KG1 (cell line): ENCODE measurements at regions not wholly inside any gene's neighbourhood (a gene's known extent, or its start where the extent isn't known, plus 50 kb on each side); places are given as distances from the start of the nearest gene placed in this dataset.

Experiments used
- DNase-seq: peaks from one replicate; lab custom pipeline; 2025; lab: John Stamatoyannopoulos, UW

GRCh38 chr1:208298593-208299269 lies 54.5 kb upstream of the PLXNA2 start:
- DNase-seq = no peak

GRCh38 chr1:208300084-208300770 lies 56.0 kb upstream of the PLXNA2 start:
- DNase-seq = no peak

DNA sequence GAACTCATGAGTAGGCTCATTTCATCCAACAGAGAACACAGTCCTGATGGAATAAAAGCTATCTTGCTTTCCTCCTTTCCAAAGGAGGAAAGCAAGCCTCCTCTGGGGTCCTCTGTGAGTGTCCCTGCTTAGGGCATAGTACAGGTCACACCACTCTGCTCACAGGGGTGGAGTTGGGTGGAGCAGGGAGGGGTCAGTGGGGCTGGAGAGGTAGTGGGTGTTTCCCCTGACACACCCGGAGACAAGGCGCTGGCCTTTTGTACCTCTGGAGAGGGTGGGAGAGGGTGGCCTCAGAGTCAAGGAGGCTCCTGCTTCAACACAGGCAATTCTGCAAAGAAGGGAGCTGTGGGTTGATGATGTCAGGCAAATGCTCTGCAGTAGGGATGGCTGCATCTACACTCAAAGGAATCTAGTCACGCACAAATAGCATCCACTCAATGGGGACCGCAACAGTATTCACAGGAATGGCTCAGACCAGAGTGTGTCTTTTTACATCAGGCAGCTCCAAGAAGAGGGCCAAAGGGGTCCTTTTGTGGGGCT lies 58.6 kb upstream of the PLXNA2 start:
- DNase-seq = no peak

DNA sequence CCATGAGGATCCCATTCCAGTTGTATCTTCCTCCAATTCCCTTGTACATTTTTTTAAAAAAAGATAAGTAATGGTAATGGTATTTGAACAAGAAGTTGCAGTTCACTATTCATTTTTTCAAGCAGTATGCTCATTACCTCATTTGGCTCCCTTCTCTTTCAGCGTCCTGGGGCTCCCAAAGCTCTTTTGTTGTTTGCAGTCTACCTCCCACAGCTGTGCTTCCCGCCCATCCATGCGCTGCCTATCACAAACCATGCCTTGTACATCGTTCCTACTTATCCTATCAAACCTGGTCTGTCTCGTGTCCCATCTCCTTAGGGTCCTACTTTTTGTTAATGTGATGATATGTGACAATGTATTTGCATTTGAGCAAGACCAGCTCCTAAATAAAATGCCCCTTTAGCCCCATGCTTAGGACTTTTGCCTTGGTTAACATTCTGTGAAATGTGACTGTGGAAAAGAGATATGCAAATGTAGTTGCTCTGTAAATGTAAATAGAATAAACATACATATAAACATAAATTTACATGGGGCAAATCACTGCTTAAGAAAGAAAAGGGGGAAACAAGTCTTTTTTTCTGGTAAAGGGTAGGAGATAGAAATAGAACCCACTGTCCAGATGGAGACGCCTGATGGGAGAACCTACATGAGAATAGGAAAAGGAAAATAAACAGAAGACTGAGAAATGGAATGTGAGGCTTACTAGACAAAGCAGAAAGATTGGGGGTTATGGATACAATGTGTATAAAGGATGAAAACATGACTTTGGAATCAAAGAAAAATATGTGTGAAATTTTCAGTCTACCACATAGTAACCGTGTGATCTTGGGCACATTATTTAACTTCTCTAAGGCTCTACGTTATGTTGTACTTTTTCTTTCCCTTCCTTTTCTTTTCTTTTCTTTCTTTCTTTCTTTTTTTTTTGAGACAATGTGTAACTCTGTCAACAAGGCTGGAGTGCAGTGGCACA lies 59.8 kb upstream of the PLXNA2 start:
- no peak for DNase-seq

GRCh38 chr1:208308221-208308620 lies 64.0 kb upstream of the PLXNA2 start:
- no peak for DNase-seq

DNA sequence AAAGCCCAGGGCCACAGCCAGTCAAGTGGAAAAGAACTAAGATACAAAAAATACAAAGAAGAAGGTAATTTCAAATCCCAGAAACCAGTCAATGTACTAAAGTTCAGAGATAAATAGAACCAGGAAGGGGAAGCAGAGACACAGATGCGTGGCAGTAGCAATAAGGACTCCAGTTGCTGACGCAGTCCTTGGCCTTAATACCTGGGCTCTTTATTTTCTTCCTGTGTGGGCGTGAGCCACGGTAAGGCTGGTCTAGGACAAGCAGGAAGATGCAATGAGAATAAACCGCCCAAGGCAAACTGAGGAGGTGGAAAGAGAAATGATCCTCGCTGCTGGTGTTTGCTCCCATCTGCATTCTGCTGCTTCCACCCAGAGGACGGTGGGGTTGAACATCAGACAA lies 65.6 kb upstream of the PLXNA2 start:
- no peak for DNase-seq

- no peak for DNase-seq
These were observed 68.5 kb upstream of the PLXNA2 start for GRCh38 chr1:208312706-208313105.

DNA sequence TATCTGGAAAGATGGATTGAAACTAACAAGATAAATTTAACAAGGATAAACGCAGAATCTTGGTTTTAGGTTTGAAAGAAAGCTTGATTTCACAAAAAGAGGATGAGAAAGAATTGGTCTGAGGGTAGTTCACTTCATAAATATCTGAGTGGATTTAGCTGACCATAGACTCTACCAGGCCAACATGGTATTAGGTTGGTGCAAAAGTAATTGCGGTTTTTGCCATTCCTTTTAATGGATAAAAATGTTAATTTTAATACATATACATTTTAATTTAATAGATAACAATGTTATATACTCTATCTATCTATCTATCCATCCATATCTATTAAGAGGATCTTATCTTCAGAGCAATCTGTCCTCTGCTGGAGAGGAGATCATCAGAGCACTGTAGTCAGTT lies 70.2 kb upstream of the PLXNA2 start:
- DNase-seq = no peak

DNA sequence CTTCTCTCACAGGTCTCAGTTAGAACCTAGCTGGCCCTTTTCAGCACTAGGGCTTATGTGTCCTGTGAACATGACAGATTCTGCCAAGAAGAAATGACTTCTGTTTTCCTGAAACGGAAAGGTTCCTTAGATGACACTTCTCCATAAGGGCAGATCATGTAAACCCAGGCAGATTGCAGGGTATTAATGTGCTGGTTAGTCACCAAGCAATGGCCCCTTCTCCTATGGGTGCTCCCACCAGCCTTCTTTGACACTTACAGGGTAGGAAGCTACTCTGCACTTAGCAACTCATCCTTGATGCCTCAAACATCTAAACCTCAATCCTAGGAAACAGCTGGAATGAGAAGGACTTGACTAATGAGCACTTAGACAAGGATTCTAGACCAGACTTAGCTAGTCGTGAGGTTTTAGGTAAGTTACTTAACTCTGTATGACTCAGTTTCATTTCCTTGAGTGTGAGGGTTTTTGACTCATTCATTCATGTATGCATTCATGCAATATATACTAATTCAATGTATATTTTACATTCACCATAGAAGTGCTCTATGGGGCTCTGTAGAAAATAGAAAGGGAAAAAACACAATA lies 74.1 kb upstream of the PLXNA2 start:
- DNase-seq = no peak

- no peak for DNase-seq
These were observed 79.8 kb upstream of the PLXNA2 start for GRCh38 chr1:208324005-208324404.

GRCh38 chr1:208326033-208326432 lies 81.8 kb upstream of the PLXNA2 start:
- no peak for DNase-seq

DNA sequence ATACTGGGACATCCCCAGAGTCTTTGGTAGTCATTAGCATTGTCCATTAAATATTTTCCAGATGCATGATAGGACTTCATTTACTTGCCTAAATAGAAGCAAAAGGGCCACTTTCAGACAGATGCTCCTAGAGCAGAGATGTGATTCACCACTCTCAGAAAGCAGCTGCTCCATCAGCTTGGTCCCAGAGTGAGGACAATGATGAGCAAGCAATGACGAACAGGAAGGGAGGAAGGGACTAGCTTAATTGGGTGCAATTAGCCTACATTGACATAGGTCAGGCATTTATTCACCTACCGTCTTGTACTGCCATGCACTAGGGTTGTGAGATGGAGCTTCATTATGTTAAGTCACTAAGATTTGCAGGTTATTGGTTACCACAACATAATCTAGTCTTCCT lies 85.1 kb upstream of the PLXNA2 start:
- no peak for DNase-seq

DNA sequence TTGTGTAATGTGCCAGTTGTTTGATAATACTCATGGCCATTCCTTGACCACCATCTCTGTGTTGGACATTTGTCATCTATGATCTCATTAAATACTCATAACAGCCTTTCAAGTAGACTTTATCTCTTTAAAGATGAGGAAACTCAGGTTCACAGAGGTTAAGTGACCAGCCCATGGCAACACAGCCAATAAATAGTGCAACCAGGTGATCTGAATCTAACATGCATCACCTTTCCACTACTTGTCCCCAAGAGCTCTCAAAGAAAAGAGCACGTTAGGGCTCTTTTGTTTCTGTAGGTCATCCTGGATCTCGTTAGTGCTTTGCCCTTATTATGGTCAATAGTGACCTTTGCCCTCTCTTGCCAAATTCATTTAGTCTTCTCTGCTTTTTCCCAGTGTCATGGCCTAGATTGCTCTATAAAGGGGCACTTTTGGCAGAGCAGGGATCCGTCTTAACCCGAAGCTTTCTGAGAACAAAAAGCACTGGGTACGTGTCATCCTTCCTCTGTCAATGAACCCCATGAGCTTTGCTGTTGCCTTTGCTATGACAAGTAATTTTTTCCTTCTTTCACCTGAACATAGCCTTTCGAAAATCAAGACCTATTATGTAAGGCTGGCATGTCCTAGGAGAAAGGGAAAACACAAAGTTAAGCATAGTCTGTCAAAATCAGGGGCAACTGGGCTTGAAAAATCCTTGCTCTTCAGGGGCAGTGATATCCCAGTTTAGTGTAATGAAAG lies 88.0 kb upstream of the PLXNA2 start:
- no peak for DNase-seq

DNA sequence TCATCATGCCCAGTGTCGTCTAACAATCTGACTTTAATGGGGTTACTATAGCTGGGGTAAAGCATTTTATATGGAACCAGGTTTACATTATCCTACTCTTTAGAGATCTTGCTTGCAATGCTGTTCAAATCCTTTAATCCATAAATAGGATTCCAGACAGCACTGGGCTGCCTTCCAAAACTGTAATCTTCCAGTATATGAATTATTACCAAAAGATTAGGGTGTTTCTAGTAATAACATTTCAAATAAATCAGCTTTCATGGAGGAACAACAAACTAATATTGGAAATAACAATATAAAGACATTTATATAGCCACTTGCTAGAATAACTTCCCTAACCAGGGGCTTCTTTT lies 88.6 kb upstream of the PLXNA2 start:
- DNase-seq = no peak

DNA sequence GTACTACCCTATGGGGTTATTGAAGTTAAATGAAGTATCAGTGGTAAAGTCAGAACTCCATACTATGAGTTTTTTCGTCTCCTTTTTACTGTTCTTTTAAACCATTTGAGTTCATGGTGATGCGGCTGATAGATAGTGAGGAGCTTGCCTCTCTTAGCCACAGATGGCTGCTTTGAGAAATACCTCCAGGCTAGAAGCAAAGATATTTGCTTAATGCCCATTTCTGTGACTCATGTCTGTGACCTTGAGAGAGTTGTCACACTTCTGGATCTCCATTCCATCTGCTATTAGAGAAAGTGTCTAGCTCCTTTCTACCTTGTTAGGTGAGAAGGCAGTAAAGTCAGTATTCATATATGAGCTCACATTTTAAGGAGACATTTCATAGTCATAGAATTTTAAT lies 89.5 kb upstream of the PLXNA2 start:
- DNase-seq = no peak

- DNase-seq = no peak
These were observed 91.4 kb upstream of the PLXNA2 start for GRCh38 chr1:208335371-208336136.

GRCh38 chr1:208336137-208336518 lies 91.9 kb upstream of the PLXNA2 start:
- DNase-seq = no peak

DNA sequence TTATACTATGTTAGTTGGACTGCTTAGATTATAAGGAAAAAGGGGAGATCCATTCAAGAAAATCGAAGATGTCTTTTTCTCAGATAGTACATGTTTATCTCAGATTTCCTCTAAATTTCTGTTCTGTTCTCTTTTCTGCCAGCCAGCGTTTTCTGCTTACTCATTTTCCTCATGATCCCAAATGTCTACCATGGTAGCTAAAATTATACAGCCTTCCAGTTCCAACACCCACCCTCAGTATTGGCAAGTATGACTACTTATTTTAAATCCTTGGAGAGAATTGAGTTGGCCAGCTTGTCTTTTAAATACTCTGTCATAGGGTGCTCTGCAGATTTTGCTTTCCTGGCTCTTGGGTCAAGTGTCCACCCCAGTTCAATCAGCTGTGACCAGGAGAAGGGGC lies 95.7 kb upstream of the PLXNA2 start:
- no peak for DNase-seq

- DNase-seq = no peak
These were observed 99.0 kb upstream of the PLXNA2 start for GRCh38 chr1:208343226-208343625.

DNA sequence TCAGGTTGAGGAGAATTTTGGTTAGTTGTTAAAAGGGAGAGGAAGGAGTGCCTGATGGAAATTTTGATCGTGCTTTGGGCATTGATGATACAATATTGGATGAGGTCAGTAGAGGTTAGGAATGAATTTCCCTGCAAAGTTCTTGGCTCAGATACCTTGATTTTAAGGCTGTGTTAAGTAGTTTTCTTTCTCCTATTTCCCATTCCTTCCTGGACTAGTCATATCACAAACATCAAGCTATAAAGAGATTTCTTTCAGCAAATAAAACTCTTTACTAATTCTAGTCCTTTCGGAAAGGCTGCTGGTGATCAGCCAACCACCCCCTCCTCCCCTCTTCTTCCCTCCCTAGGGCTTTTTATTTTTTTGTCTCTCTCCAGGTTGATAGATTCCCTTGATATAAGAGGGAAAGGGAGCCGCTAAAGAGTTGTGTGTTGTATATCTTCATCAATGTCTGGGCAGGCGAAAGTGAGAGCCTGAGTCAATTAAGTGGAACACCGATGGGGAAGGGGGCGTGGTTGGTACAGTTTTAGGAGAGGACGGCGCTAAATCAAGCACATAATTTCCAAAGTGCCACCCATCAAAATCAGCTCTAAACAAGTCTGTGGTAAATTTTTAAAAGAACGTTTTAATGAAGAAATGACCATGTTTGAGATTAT lies 100.1 kb upstream of the PLXNA2 start:
- DNase-seq = no peak
